HG03342 (cell line): ENCODE measurements at regions not wholly inside any gene's neighbourhood (a gene's known extent, or its start where the extent isn't known, plus 50 kb on each side); places are given as distances from the start of the nearest gene placed in this dataset.
"Not testable (repeated sequence)": the region's sequence is repeated elsewhere in the genome, so short reads cannot be mapped to it uniquely, and the experiment has no call there.

Experiments
- ATAC-seq: cut with Tn5 transposase; IDR thresholded peaks from one replicate; pipeline ENCODE4 v1.9.1; 2021; ENCODE audit warnings: mild to moderate bottlenecking, moderate library complexity; ENCODE audit not compliant: unreplicated experiment

DNA sequence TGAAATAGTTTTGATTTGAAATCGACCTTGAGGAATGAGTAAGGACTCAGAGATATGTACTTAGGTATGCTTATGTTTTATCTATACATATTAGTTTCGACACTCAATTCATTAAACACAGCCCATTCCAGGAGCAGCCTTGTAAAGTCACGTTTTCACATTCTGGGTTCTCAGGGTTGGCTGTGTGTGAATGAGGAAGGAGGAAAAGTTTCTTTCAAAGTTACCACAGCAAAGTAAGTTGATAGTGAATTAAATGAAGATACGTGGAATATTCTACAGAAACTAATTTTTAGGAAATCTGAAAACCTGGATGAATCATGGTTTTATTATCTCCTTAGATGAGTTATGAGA, 133.5 kb downstream of the C3orf38 start:
- ATAC-seq = no peak

DNA sequence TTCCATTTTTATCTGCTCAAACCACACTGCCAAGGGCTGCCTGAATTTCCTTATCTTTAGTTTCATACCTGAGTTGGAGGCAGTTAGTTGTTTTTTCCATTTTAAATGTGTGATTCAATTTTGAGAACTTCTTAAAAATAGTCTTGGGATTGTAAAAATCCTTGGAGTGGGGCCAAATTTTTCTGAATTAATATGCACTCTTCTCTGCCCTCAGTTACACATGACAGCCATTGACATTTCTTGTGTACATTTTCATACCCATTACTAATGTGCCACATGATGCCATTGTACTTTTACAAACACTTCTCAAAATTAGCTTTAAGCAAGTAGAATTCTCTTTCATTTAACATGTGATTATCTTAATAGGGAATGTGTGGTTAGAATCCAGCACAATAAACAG, 141.7 kb downstream of the C3orf38 start:
- ATAC-seq = no peak

DNA sequence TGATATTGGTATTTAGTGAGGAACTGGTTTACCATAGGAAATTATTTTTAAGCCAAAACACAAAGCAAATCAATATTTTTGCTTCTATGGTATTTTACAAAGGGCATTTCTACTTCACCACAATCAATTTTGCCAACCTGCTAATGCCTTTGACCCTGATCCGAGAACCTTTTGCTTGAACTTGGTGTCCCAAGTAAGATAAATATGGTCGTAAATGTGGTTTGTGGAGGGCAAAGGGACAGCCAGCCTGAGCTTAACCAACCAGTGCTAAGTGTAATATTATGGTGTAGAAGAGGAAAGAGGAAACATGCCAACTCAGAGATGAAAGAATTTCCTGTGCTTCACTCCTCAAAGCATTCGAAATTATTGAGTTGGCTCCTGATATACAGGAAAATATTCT, 148.4 kb downstream of the C3orf38 start:
- no peak for ATAC-seq

DNA sequence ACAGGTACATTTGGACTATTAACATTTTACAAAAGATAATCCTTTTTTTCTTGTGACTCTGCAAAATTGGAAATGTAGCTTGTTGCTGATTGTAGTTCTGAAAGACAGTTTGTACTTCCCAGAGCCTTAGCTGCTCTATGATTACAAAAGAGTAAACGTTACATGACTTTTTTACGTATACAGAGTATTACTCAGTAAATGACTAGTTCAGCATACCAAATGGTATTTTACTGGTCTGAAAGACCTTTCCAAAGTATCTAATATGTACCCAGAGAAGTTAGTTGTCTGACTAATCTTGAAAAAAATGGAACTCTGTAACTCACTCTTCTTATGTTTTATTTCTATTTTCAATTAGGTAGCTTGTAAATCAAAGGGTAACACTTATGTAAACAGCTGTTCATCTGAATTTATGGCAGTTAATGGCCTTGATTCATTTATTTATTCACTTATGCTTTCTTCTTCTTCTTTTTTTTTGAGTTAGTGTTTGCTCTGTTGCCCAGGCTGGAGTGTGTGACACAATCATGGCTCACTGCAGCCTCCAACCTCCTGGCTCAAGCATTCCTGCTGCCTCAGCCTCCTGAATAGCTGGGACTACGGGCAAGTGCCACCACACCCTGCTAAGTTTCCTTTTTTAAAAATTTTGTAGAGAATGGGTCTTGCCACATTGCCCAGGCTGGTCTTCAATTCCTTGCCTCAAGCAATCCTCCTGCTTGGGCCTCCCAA, 151.7 kb downstream of the C3orf38 start:
- no peak for ATAC-seq

DNA sequence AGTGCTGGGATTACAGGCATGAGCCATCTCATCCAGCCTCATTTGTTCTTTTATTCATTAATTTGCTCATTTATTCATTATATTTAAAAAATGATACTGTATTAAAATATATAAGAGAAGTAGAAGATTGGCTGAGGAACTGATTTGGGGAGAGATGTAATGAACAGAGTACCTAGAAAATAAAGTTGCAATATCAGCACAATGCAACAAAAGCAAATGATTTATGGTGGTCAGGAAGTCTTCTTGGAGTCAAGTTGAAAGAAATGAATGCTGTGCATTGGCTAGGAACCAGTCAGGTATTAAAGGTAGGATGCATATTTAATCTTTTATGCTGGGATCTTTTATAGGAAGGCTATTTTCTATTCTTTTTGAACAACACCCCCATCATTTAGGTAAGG, 152.2 kb downstream of the C3orf38 start:
- ATAC-seq = no peak

DNA sequence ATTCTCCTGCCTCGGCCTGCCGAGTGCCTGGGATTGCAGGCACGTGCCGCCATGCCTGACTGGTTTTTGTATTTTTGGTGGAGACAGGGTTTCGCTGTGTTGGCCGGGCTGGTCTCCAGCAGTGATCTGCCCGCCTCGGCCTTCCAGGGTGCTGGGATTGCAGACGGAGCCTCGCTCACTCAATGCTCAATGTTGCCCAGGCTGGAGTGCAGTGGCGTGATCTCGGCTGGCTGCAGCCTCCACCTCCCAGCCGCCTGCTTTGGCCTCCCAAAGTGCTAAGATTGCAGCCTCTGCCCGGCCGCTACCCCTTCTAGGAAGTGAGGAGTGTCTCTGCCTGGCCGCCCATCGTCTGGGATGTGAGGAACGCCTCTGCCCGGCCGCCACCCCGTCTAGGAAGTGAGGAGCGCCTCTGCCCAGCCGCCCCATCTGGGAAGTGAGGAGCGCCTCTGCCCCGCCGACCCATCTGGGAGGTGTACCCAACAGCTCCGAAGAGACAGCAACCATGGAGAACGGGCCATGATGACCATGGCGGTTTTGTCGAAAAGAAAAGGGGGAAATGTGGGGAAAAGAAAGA, 153.7 kb downstream of the C3orf38 start:
- not testable (repeated sequence) for ATAC-seq

DNA sequence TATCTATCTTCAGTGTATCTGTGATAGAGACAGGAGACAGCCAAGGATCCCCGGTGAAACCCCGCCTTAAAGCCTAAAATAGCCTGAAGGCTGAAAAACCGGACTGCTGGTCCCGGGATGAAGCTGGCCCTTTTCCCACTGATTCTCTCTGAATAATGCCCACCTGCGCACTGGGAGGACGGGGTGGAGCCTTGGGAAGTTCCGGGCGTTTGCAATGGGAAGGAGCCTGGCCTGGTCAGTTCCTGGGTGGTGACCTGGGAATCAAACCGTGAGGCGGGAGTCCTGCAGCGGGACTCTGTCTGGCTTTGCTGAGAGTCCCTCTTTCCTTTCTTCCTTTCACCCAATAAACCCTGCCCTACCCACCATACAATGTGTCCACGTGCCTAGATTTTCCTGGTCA, 157.9 kb downstream of the C3orf38 start:
- ATAC-seq = no peak

DNA sequence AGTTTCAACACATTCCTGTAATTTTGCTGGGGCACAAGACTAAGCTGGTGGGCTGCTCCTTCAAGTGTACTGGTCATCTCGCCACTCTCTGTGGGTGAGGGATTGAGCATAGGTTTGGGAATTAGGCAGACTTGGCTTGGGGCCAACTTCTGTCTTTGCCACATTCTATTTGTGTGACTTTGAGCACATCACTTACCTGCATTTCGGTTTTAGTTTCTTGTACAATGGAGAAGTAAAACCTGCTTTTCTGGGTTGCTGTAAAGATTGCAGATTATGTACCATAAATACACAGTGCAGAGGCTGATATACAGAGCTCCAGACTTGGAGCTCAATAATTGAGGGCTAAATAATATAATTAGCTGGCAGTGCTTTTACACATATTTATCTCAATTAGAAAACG, 162.1 kb downstream of the C3orf38 start:
- ATAC-seq = peak; percentile 57

DNA sequence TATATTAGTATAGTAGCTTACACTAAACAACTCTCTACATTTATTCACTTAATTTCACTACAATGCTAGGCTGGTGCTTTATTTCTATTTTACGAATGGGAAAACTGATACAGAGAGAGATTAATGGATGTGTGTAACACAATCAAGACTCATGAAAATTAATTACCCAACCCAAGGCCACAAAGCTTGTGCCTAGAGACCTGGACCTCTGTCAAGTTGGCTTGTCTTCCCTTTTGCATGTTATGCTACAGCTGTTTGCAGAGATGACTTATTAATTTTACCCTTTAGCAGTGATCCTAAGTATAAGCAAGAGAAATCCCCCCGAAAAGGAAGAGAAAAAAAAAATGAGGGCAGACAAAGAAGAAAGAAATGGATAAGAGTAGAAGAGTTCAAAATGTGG, 162.5 kb downstream of the C3orf38 start:
- no peak for ATAC-seq

DNA sequence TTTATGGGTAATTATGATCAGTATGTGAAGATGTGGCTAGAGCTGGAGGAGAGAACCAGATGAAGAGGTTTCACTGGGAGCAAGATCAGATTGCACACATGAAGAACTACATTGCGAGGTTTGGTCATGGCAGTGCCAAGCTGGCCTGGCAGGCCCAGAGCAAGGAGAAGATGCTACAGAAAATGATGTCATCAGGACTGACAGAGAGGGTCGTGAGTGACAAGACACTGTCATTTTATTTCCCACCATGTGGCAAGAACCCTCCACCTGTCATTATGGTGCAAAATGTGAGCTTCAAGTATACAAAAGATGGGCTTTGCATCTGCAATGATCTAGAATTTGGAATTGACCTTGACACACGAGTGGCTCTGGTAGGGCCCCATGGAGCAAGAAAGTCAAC, 168.3 kb downstream of the C3orf38 start:
- no peak for ATAC-seq

DNA sequence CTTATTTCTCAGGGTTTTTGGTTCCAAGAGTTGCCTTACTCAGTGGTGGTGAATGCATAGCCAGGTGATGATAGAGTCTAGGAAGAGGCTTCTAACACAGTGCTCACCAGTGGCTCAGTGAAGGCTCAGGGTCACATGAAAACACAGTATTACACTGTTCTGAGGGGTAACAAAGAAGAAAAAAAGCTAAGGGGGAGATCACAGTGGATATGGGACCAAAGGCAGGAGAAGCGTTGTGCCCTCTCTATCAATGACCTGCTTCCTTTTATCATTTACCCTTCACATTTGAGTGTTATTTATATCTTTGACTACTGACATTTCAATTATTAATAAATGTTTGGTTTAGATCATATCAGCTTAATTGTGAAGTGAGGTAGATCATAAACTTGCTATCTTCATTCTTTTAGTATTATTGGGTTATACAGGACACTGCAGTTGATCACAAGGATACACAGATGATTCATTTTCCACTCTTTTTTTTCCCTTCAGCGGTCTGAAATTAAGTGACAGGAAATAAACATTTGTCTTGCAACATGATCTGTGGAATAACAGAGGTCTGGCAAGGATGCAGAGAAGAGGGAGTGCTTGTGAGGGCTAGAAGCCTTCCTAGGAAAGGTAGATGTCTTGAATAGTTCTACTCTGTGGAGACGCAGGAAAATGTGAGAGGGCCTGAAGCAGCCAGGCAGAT, 171.7 kb downstream of the C3orf38 start:
- no peak for ATAC-seq

DNA sequence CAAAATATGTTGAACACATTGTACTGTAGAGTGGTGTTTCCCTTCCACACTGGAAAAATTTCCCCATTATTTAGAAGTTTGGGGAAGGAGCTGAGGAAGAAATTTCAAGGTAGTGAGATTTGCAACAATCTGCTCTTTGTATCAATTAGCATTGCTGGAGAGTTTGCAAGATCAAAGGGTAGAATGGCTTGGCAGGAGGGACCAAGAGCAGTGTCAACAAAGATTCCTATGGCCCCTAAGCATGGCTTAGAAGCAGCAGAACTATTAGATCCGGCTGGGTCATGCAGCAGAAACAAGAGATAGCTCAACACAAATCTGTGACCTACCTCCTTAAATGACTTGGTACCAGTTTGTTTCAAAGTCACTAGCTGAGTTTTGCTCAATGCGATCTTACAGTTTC, 175.0 kb downstream of the C3orf38 start:
- ATAC-seq = no peak

DNA sequence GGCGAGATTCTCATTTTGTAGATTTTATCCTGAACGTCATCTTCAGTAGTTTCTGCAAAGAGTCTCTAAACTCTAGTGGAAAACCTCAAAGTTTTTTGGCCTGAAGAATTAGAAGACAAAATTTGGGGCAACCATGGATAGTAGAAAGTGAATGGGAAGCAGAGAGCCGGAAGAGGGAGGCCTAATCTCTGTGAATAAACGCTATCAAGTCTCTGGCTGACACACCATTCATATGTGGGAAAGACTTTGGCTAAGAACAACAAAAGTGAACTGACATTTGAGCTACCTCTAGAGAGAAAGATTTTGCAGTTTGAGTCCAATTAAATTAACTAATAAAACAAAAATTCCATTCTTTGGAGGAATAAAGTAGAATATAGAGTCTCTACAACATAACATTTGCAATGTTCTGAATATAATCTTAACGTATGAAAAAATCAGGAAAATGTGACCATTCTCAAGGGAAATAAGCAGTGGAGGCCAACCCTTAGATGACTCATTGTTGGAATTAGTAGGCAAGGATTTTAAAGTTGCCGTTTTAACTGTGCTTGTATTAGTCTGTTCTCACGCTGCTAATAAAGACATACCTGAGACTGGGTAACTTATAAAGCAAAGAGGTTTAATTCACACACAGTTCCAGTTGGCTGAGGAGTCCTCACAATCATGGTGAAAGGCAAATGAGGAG, 184.6 kb downstream of the C3orf38 start:
- ATAC-seq = no peak

DNA sequence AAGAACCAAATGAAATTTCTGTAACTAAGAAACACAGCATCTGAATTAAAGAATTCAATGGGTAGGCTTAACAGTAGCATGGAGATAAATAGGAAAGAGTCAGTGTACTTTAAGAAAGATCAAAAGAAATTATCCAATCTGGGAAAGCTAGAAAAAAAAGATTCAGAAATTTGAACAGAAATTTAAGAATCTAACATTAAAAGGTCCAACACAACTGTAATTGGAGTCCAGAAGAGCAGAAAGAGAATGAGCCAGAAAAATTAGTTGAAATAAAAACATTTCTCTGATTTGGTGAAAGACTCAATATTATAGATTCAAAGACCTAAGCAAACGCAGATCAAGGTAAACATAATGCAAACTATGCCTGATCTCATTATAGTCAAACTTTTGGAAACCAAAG, 187.1 kb downstream of the C3orf38 start:
- ATAC-seq = no peak

DNA sequence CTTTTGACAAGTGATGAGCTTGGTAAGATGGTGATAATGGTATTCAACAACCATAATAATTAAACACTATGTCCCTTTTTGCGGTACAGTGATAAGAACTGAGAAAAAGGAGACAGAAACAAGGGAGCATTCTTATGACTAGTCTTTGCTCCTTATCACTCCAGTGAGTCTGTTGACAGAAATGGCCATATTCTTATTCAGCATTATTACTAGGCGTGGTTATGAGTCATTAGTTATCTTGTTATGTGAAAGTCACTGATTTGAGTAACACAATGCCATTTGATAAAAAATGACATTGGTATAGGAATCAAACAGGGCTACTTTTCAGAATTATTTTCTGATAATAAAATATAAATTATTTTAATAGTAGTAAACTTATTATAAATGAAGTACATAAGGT, 193.5 kb downstream of the C3orf38 start:
- ATAC-seq = no peak

DNA sequence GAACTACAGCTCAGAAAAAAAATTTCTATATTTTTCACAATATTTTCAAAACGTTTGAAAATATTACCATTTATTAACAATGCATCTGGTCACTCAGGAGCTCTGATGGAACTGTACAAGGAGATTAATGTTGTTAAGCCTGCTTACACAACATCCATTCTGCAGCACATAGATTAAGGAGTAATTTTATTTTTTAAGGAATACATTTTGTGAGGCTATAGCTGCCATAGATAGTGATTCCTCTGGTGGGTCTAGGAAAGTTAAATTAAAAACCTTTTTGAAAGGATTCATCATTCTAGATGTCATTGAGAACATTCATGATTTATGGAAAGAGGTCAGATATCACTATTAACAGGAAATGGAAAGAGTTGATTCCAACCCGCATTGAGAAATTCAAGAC, 196.9 kb downstream of the C3orf38 start:
- no peak for ATAC-seq

DNA sequence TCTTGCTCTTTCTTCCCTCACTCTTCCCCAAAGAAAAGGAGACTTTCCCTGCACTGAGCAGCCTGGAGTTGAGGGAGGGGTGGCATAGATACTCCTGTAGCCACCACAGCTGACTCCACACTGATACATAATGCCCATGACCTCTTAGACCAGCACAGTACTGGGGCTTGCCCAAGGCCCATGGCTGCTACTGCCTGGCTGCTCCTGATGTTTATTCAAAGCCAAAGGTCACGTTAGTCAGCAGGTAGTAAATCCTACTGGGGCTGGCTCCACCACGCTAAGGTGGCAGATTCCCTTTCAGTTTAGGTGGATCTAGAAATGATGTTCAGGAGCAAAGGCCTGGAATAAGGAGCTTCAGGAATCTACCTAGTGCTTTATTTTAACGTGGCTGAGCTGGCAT, 212.7 kb downstream of the C3orf38 start:
- no peak for ATAC-seq

DNA sequence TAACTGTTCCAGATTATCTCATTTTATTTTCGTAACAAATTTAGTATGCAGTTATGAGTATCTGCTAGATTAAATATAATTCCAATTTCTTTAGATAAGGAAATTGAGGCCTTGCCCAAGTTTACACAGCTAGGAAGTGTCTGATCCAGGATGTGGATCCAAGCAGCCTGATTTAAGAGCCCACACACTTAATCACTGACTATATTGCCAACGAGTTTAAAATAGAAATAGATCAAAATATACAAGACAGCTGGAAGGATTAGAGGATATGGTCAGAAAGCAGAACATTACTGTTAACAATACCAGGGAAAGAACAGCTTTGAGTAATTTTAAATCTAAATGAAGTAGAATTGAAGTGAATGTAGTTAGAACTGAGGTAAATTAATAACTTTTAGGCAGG, 215.2 kb downstream of the C3orf38 start:
- no peak for ATAC-seq

DNA sequence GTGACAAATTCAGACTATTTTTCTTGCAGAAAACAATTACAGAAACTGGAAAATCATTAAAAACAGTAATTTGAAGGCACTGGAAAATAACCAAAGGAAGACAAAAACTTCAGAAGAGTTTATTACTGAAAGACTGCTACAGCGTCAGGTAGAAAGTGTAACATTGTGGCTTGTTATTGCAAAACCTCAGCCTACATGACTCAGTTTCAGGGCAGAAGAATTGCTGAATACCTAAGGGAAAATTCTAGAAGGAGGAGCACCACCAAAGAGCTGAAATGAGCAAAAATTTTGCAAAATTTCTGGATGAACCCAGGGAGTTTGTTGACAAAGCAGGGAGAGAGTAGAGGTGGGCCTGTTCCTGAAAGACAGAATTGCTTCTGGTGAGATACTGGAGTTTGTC, 219.6 kb downstream of the C3orf38 start:
- ATAC-seq = no peak

DNA sequence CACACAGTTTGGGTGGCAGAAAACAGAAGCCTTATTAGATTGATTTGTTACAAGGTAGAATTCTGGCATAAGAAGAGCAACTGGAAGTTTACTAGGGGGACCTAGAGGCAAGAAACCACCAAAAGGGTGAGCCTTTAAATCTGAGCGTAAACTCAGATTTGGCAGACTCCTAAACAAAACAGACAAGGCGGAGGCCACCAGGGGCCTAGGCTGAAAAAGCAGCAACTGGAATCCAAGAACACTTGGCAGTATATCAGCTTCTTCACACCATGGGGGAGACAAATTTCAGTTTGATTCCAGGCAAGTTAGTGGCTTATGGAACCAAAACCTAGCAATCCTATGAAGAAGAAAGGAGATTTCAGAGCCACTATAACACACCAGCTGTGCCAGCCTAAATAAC, 220.0 kb downstream of the C3orf38 start:
- ATAC-seq = no peak

DNA sequence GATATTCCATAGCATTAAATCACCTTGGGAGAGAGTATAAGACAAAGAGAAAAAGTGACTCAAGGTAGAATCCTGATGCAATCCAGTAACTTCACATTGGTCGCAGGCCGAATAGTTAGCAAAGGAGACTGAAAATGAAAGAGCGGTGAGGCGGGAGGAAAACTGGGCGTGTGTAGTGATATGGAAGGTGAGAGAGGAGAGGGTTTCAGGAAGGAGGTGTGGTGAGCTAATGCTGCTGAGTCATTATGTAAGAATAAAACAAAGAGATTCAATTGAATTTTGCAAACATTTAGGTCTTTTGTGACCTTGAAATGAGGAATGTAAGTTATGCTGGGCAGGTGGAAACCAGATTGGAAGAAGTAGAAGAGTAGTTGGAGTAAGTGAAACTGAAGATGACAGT, 235.3 kb downstream of the C3orf38 start:
- ATAC-seq = peak; percentile 95

DNA sequence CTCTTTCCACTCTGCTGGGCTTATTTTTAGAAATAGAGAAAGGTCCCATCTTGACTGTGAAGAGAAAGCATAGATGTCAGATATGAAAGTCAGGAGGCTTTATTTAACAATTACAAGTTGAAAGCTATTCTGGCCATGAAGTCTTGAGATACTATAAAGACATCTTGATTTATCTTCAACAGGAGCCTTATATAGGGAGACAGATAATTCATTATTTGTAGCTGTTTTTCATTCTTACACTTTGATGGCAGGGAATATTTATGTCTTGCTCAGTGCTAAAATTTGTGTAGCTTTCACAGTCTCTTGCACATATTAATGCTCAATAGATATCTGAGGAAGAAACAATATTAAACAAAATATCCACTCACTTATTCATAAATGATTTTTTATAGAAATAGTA, 248.8 kb downstream of the C3orf38 start:
- no peak for ATAC-seq
